ENCODE measurements at regions not wholly inside any gene's neighbourhood (a gene's known extent, or its start where the extent isn't known, plus 50 kb on each side); places are given as distances from the start of the nearest gene placed in this dataset.

DNA sequence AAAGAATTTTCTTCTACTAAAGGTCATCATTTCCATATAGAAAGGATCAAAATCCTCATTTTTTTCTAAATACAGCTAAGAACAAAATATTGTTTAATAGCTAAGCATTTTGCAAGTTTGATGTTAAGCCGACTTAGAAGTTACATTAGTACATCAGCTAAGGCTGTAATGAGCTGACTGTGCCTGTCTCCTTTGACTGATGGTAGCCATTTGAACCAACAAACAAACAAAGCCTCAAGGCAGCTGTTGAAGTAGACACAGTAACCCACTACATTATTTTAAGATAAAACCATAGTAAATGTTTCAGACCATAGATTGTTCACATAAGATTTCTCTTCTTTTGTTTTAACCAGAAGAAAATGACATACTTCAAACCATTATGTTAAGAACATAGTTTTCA, 210.9 kb upstream of the VSTM2A start:
- TF ChIP-seq, protein P1, sequence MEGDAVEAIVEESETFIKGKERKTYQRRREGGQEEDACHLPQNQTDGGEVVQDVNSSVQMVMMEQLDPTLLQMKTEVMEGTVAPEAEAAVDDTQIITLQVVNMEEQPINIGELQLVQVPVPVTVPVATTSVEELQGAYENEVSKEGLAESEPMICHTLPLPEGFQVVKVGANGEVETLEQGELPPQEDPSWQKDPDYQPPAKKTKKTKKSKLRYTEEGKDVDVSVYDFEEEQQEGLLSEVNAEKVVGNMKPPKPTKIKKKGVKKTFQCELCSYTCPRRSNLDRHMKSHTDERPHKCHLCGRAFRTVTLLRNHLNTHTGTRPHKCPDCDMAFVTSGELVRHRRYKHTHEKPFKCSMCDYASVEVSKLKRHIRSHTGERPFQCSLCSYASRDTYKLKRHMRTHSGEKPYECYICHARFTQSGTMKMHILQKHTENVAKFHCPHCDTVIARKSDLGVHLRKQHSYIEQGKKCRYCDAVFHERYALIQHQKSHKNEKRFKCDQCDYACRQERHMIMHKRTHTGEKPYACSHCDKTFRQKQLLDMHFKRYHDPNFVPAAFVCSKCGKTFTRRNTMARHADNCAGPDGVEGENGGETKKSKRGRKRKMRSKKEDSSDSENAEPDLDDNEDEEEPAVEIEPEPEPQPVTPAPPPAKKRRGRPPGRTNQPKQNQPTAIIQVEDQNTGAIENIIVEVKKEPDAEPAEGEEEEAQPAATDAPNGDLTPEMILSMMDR (IDR thresholded peaks at IDR 0.05; ENCODE audit: low read depth, low read length, poor library complexity, severe bottlenecking), result no peak
- TF ChIP-seq EZH2phosphoT487 (IDR thresholded peaks at IDR 0.05; ENCODE audit: borderline replicate concordance, low read length), result no peak

Data from DOHH2 (cell line).